Erythroblast (primary cell): ENCODE measurements at regions not wholly inside any gene's neighbourhood (a gene's known extent, or its start where the extent isn't known, plus 50 kb on each side); places are given as distances from the start of the nearest gene placed in this dataset.

Source experiments
- GATA1 ChIP-seq: IDR thresholded peaks from 2 replicates; pipeline ENCODE4 v1.6.1; 2011; ENCODE audit warnings: low read depth, mild to moderate bottlenecking, control low read depth, low read length, moderate library complexity
- POLR2A ChIP-seq: IDR thresholded peaks from 2 replicates; pipeline ENCODE4 v1.6.1; 2011; ENCODE audit warnings: mild to moderate bottlenecking, low read length

GRCh38 chr4:56286763-56287162, 100.5 kb downstream of the AASDH start:
- TF ChIP-seq POLR2A (no peak), GATA1 (no peak)
